K562 (cell line): ENCODE measurements at regions not wholly inside any gene's neighbourhood (a gene's known extent, or its start where the extent isn't known, plus 50 kb on each side); places are given as distances from the start of the nearest gene placed in this dataset.

ENCODE experiments used
- ATAC-seq: fragments of 200-7000 bp; cut with Tn5 transposase; 3 replicates; pipeline ENCODE4 v1.9.1; 2020; ENCODE audit warnings: moderate library complexity
- BruUV-seq: library from RNA; stranded (reverse); fragments of 400-500 nt; replicated peaks from 2 replicates; lab custom pipeline; 2021; lab: Mats Ljungman, UMichigan
- CTCF ChIA-PET: fragments of 300-600 bp; formaldehyde crosslinking; extraction: SDS; loops from one replicate; lab custom pipeline; 2021; ENCODE audit warnings: low intra/inter-chr PET ratio; lab: Yijun Ruan, JAX
- POLR2A ChIA-PET: fragments of 300-600, 350-650 bp; sonication (Branson Sonifier 250); formaldehyde crosslinking; extraction: SDS; loops from one replicate; lab custom pipeline; 2021; ENCODE audit warnings: antibody characterized with exemption, inconsistent platforms; lab: Yijun Ruan, JAX
- DNase-seq, 4 experiments: peaks; one replicate each; pipeline versions ENCODE4 v3.0.0 to v3.0.0-alpha.2; 2011 to 2018; ENCODE audit warnings: low spot score in 3 of 4, mixed read lengths in 3 of 4; ENCODE audit errors: extremely low read depth in 1 of 4
- FAIRE-seq: peaks from 2 replicates; lab custom pipeline; 2011; peaks lifted over from hg19 to GRCh38; lab: Jason Lieb, UNC
- H2AFZ ChIP-seq: 2 replicates; pipeline ENCODE4 v1.6.0; 2011; ENCODE audit warnings: low read depth, low read length, control low read depth, inconsistent platforms
- H3K27ac ChIP-seq: fragments of 200-600 bp; 3 replicates; pipeline ENCODE4 v1.8.0; 2011; ENCODE audit warnings: low read depth, mild to moderate bottlenecking, control low read depth, inconsistent platforms, low read length, moderate library complexity, mixed read lengths; ENCODE audit errors: extremely low read depth
- H3K27me3 ChIP-seq, 2 experiments: fragments of 300-600 bp in 1 of 2; 2 replicates in 1 of 2; 3 replicates in 1 of 2; pipeline versions ENCODE4 v1.6.0 to v1.8.0; 2011; ENCODE audit warnings: inconsistent platforms in 2 of 2, low read length in 2 of 2, mild to moderate bottlenecking in 1 of 2, mixed read lengths in 1 of 2, moderate library complexity in 1 of 2; ENCODE audit not compliant: control insufficient read depth in 2 of 2, insufficient read depth in 2 of 2
- H3K36me3 ChIP-seq: fragments of 300-600 bp; 3 replicates; pipeline ENCODE4 v1.8.0; 2011; ENCODE audit warnings: mild to moderate bottlenecking, low read length, inconsistent platforms; ENCODE audit not compliant: control insufficient read depth, insufficient read depth
- H3K4me1 ChIP-seq, 2 experiments: fragments of 200-600 bp in 1 of 2; replicated peaks in 1 of 2; 2 replicates in 1 of 2; 3 replicates in 1 of 2; pipeline versions ENCODE4 v1.5.1 to v1.8.0; 2011; ENCODE audit warnings: inconsistent platforms in 2 of 2, low read length in 2 of 2, mild to moderate bottlenecking in 1 of 2, mixed read lengths in 1 of 2, moderate library complexity in 1 of 2; ENCODE audit not compliant: control insufficient read depth in 2 of 2, insufficient read depth in 2 of 2
- H3K4me2 ChIP-seq: 2 replicates; pipeline ENCODE4 v1.6.1; 2011; ENCODE audit warnings: low read length, control low read depth, inconsistent platforms, mixed read lengths; ENCODE audit not compliant: insufficient read depth
- H3K4me3 ChIP-seq: fragments of 200-600 bp; sonication (generic), shearing (Covaris generic); 2 replicates; pipeline ENCODE4 v1.5.1; 2016; ENCODE audit warnings: control low read depth, inconsistent platforms
- H3K79me2 ChIP-seq: fragments of 200-600 bp; 3 replicates; pipeline ENCODE4 v1.8.0; 2011; ENCODE audit warnings: low read length, inconsistent platforms; ENCODE audit not compliant: control insufficient read depth, insufficient read depth
- H3K9ac ChIP-seq, 2 experiments: 2 replicates each; pipeline versions ENCODE4 v1.6.0 to v1.6.1; 2011; ENCODE audit warnings: low read depth in 2 of 2, low read length in 2 of 2, control low read depth in 1 of 2, inconsistent platforms in 1 of 2, mild to moderate bottlenecking in 1 of 2, mixed read lengths in 1 of 2; ENCODE audit not compliant: insufficient read depth in 1 of 2
- H3K9me1 ChIP-seq: one replicate; pipeline ENCODE4 v1.6.0; 2011; ENCODE audit warnings: inconsistent platforms, mild to moderate bottlenecking, low read length, moderate library complexity; ENCODE audit not compliant: control insufficient read depth, insufficient read depth
- H3K9me3 ChIP-seq: replicated peaks from 2 replicates; pipeline ENCODE4 v1.5.1; 2011; ENCODE audit warnings: low read depth, low read length, inconsistent platforms; ENCODE audit not compliant: control insufficient read depth, insufficient read depth
- H4K20me1 ChIP-seq: replicated peaks from 2 replicates; pipeline ENCODE4 v1.6.1; 2011; ENCODE audit warnings: low read length, inconsistent platforms, mixed read lengths; ENCODE audit not compliant: control insufficient read depth, insufficient read depth
- ARID1B ChIP-seq: fragments of 450-650 bp; IDR thresholded peaks from 2 replicates; pipeline ENCODE4 v1.6.1; 2016; ENCODE audit warnings: antibody characterized with exemption, mild to moderate bottlenecking, inconsistent platforms
- BRD9 ChIP-seq: fragments of 450-650 bp; IDR thresholded peaks from 2 replicates; pipeline ENCODE4 v1.6.1; 2018; ENCODE audit warnings: low read depth; ENCODE audit not compliant: partially characterized antibody
- DACH1 ChIP-seq: fragments of 450-650 bp; IDR thresholded peaks from 2 replicates; pipeline ENCODE4 v1.6.1; 2018; ENCODE audit not compliant: partially characterized antibody
- ETV1 ChIP-seq: fragments of 450-650 bp; conservative IDR thresholded peaks from 2 replicates; pipeline ENCODE4 v1.6.1; 2016; ENCODE audit warnings: missing genetic modification characterization, control low read depth, low read depth, missing compliant biosample characterization
- EWSR1 ChIP-seq: fragments of 450-650 bp; IDR thresholded peaks from 2 replicates; pipeline ENCODE4 v1.6.1; 2018; ENCODE audit warnings: borderline replicate concordance, mild to moderate bottlenecking, low read depth, moderate library complexity; ENCODE audit not compliant: partially characterized antibody
- GABPA ChIP-seq: fragments of 200-800 bp; sonication (Bioruptor generic); conservative IDR thresholded peaks from 2 replicates; pipeline ENCODE4 v1.6.1; 2016; ENCODE audit warnings: low read depth, missing genetic modification characterization, missing compliant biosample characterization
- KDM5B ChIP-seq: fragments of 200-600 bp; sonication (generic); IDR thresholded peaks from 2 replicates; pipeline ENCODE4 v1.6.1; 2012; ENCODE audit warnings: low read depth, mild to moderate bottlenecking, moderate library complexity, low read length, control low read depth, inconsistent platforms; ENCODE audit not compliant: insufficient replicate concordance
- MAX ChIP-seq: sonication (generic); formaldehyde crosslinking; IDR thresholded peaks from 2 replicates; pipeline ENCODE4 v1.9.0; 2022; ENCODE audit warnings: mild to moderate bottlenecking, missing genetic modification reagents
- NCOR1 ChIP-seq: fragments of 450-650 bp; IDR thresholded peaks from 2 replicates; pipeline ENCODE4 v1.6.1; 2016; ENCODE audit warnings: mild to moderate bottlenecking, moderate library complexity
- SIX5 ChIP-seq, 2 experiments: IDR thresholded peaks; 2 replicates each; pipeline ENCODE4 v1.6.1; 2011; ENCODE audit warnings: low read length in 2 of 2, borderline replicate concordance in 1 of 2, low read depth in 1 of 2, mild to moderate bottlenecking in 1 of 2, moderate library complexity in 1 of 2; ENCODE audit not compliant: insufficient read depth in 1 of 2
- SMAD4 ChIP-seq: fragments of 250-450 bp; sonication (Bioruptor Pico); conservative IDR thresholded peaks from 2 replicates; pipeline ENCODE4 v1.8.0; 2021; ENCODE audit warnings: inconsistent platforms, mild to moderate bottlenecking, moderate library complexity
- SMARCE1 ChIP-seq: fragments of 450-650 bp; IDR thresholded peaks from 2 replicates; pipeline ENCODE4 v1.7.1; 2016; ENCODE audit warnings: mild to moderate bottlenecking
- TAL1 ChIP-seq: fragments of 450-650 bp; IDR thresholded peaks from 2 replicates; pipeline ENCODE4 v1.6.1; 2016; ENCODE audit warnings: mild to moderate bottlenecking
- TEAD4 ChIP-seq, 2 experiments: sonication (generic) in 1 of 2; formaldehyde crosslinking in 1 of 2; IDR thresholded peaks; 2 replicates each; pipeline versions ENCODE4 v1.6.1 to v1.8.0; 2012 to 2022; ENCODE audit warnings: borderline replicate concordance in 1 of 2, inconsistent platforms in 1 of 2, low read length in 1 of 2, mild to moderate bottlenecking in 1 of 2, missing genetic modification reagents in 1 of 2
- ZNF830 ChIP-seq: fragments of 250-450 bp; sonication (Bioruptor Pico); IDR thresholded peaks from 2 replicates; pipeline ENCODE4 v1.5.0; 2021; ENCODE audit warnings: mild to moderate bottlenecking
- WGBS: fragments of 100-300 bp; shearing (Covaris generic); methylation state at CpG from one replicate; pipeline ENCODE4 v1.1.6; 2016; ENCODE audit warnings: low coverage, mixed read lengths; ENCODE audit not compliant: insufficient coverage; ENCODE audit errors: missing lambda C conversion rate; 5-methylcytosine and 5-hydroxymethylcytosine counted together
- in situ Hi-C: fragments of 300-500 bp; cut with MboI; formaldehyde crosslinking; loops from 4 replicates; pipeline ENCODE4 v1.15.0; 2018; ENCODE audit warnings: inconsistent platforms, mixed read lengths
- intact Hi-C: fragments of 100-400 bp; cut with micrococcal nuclease; formaldehyde crosslinking; loops from 2 replicates; pipeline ENCODE4 v1.14.2; 2022
- TF ChIP-seq, protein P1 (sequence below): fragments of 250-450 bp; sonication (Bioruptor Pico); IDR thresholded peaks from 2 replicates; pipeline ENCODE4 v1.8.0; 2022; ENCODE audit warnings: moderate library complexity, mild to moderate bottlenecking, inconsistent platforms
- TF ChIP-seq, protein P2 (sequence below): fragments of 450-650 bp; IDR thresholded peaks from 2 replicates; pipeline ENCODE4 v1.6.1; 2016; ENCODE audit warnings: missing biosample characterization, missing genetic modification characterization

DNA sequence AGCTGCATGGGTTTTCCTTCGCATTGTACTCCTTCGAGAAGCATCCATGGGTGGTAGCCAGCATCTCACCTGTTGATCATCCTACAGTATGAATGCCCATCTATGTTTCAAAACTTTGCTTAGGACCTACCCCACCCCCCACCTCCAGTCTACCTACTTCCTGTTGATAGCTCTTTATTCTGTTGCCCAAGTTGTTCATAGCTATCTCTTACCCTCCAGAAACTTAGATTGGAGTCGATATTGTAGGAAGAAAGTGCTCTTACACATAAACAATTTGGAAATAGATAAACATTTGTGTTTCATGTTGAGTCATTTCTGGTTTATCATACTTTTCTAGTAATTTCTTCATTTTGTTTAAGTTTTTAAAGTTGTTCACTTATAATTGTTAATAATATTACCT lies 90.1 kb downstream of the FAS start:
- ATAC-seq, result no peak; the same call in 2 of the 3 replicates
- Histone ChIP-seq H3K9me3 (no peaks in the 10 kb centered on the region), H3K27ac (peak overlapping the region; percentile 67; the same call in 1 of the 3 replicates)
- peak; percentile 51; the same call in 1 of the 2 replicates for TF ChIP-seq ARID1B
- TF ChIP-seq, protein P1, sequence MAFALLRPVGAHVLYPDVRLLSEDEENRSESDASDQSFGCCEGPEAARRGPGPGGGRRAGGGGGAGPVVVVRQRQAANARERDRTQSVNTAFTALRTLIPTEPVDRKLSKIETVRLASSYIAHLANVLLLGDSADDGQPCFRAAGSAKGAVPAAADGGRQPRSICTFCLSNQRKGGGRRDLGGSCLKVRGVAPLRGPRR, result no peak
- TF ChIP-seq KDM5B, result no peak
- TF ChIP-seq MAX (CRISPR knock-in tag), result no peak
- TF ChIP-seq TEAD4 (IDR thresholded peaks at IDR 0.05; ENCODE audit: low read length), result peak; percentile 49; the same call in 1 of the 2 replicates
- no peak for TF ChIP-seq TEAD4 (CRISPR knock-in tag; IDR thresholded peaks at IDR 0.05; ENCODE audit: borderline replicate concordance)
- TF ChIP-seq SIX5 (IDR thresholded peaks at IDR 0.05; ENCODE audit: borderline replicate concordance in 1 of 2, insufficient read depth in 1 of 2, low read depth in 1 of 2, low read length in 2 of 2), result no peak
- no peak for TF ChIP-seq NCOR1
- TF ChIP-seq ETV1 (tag), result peak; percentile 71
- no peak for TF ChIP-seq EWSR1
- TF ChIP-seq DACH1, result no peak
- no peak for TF ChIP-seq ZNF830 (CRISPR knock-in tag)
- TF ChIP-seq TAL1, result peak; percentile 29; the same call in 1 of the 2 replicates
- no peak for TF ChIP-seq SMARCE1
- no peak for TF ChIP-seq BRD9
- 0 out of 2 replicates have a peak, but pooled peaks have one; percentile 8 for TF ChIP-seq SMAD4 (CRISPR knock-in tag)
- TF ChIP-seq, protein P2, sequence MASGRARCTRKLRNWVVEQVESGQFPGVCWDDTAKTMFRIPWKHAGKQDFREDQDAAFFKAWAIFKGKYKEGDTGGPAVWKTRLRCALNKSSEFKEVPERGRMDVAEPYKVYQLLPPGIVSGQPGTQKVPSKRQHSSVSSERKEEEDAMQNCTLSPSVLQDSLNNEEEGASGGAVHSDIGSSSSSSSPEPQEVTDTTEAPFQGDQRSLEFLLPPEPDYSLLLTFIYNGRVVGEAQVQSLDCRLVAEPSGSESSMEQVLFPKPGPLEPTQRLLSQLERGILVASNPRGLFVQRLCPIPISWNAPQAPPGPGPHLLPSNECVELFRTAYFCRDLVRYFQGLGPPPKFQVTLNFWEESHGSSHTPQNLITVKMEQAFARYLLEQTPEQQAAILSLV (tag), result no peak
- TF ChIP-seq GABPA (tag), result 0 out of 2 replicates have a peak, but pooled peaks have one; percentile 37
- TF ChIP-seq, all 486 proteins: peak for 6
- no peaks in the 10 kb centered on the region for H3K27me3 ChIP-seq
- no peak overlapping the region for H3K4me3 ChIP-seq
- ChIA-PET CTCF (no interaction called here), POLR2A (no interaction called here)
- 4% methylated on average over 3 of the region's 3 CpGs for WGBS
- H3K36me3 ChIP-seq, result no peaks in the 10 kb centered on the region
- H3K4me1 ChIP-seq, result peaks cover 0 to 10% of the 10 kb centered on the region in 2 experiments; a peak in 3 of 5 replicates
- H3K9me1 ChIP-seq, result no peaks in the 10 kb centered on the region
- H2AFZ ChIP-seq, result peak overlapping the region; percentile 63; the same call in 1 of the 2 replicates
- intact Hi-C loops, result no loop called here
- no peak overlapping the region for H3K9ac ChIP-seq
- H4K20me1 ChIP-seq, result no peaks in the 10 kb centered on the region
- in situ Hi-C loops, result no loop called here
- H3K4me2 ChIP-seq, result no peak overlapping the region
- DNase-seq (no peak), FAIRE-seq (no peak)
- H3K79me2 ChIP-seq, result no peaks in the 10 kb centered on the region
- no TSS peak for BruUV-seq
